ENCODE measurements at regions not wholly inside any gene's neighbourhood (a gene's known extent, or its start where the extent isn't known, plus 50 kb on each side); places are given as distances from the start of the nearest gene placed in this dataset.

DNA sequence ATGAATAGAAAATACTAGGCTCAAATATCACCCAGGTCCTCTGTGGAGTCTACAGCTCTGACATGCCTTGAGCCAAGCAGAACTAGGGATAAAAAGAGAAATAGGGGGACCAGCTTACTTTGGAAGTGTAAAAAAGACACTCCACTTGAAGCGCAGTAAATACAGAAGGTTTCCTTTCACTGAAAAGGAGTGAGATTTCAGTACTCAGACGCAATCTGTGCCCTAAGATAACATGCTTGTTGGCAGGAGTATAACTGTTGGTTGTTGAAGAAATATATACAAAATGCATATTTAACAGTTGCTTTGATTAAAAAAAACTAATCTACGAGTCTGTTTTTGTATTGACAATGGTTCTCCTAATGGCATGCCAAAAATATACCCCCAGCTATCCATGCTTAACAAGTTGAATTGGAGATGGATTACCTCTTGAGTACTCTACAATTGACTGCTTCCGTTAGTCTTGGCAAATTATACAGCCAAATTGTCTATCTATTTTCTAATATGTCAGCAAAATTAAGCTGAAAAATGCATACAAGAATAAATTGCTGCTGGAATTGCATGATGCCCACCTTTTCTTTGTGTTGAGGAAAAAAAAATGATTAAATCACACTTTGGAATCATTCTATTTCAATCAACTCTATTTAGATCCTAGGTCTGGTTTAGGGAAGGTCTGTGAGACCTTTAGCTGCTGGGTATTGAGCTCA is 91.6 kb downstream of the FAT3 start:
- intact Hi-C loops (cut with micrococcal nuclease) = no loop called here
- DNase-seq = no peak
- ATAC-seq = no peak

DNA sequence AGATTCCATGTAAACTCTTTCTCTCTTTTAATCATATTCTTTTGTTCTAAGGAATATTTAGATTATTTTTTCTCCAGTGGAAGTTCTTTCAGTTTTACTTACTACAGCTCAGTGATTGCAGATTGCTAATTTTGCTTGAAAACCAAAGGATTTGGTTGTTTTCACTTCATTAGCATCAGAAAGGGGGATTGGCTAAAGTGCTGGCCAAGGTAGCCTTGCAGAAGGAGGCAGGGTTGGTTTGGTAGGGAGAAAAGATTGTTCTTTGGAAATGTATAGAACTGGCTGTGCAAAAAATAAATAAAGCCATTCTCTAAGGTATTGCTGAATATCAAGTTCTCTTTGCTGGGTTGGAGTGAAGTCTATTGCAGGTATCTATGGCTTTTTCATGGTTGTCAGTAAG is 92.6 kb downstream of the FAT3 start:
- DNase-seq (no peak), ATAC-seq (no peak)
- intact Hi-C loops (cut with micrococcal nuclease) = no loop called here

DNA sequence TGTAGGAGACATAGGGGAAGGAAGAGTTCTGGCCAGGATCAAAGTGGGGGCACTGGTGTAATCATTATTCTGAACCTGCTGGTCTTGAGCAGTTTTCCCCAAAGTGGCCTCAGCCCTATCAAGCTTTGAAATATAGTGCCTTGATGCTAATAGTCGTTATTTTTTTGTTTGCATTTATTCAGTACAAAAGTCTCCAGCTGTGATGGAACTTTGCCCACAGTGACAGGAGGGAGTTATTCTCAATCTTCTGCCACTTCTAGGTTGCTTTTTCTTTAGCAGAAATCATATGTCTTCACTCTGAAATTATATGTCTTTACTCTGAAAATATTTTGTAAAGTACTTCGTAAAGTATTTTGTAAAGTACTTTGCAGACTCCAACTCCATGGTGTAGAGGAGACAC is 93.1 kb downstream of the FAT3 start:
- ATAC-seq (no peak), DNase-seq (no peak)
- intact Hi-C loops (cut with micrococcal nuclease) = no loop called here

GRCh38 chr11:92322225-92322624 is 97.6 kb downstream of the FAT3 start:
- ATAC-seq = no peak
- DNase-seq = no peak
- intact Hi-C loops (cut with micrococcal nuclease) = no loop called here

DNA sequence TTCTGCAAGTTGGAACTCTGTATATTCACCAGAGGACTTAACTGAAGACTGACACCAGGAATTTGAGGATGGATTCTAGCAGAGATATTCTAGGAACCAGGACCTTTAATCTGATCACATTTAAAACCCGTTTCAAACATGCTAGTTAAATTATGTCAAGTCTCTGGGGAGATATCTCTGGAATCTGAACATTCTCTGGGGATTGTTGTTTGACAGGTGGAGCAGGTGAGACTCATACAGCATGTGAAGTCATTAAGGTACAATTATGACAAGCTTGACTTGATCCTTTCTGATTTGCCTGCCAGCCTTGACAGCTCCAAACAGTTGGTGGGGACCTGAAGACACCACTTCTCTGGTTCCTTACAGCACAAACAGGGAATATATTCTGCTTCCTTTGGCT is 100.3 kb downstream of the FAT3 start:
- ATAC-seq (no peak), DNase-seq (no peak)
- intact Hi-C loops (cut with micrococcal nuclease) = no loop called here

DNA sequence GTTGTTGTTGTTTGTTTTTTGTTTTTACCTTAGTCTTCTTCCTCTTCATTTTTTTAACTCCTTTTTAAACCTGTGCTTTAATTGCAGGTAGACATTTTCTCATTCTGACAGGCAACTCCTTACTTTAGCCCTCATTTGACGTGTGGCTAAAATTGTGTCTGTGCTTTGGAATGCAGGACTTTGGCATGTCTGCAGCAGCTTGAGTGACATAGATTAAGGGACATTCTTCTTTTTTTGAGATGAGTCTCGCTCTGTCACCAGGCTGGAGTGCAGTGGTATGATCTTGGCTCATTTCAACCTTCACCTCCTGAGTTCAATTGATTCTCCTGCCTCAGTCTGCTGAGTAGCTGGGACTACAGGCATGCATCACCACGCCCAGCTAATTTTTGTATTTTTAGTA is 100.8 kb downstream of the FAT3 start:
- no peak for ATAC-seq
- DNase-seq = no peak
- intact Hi-C loops (cut with micrococcal nuclease) = no loop called here

DNA sequence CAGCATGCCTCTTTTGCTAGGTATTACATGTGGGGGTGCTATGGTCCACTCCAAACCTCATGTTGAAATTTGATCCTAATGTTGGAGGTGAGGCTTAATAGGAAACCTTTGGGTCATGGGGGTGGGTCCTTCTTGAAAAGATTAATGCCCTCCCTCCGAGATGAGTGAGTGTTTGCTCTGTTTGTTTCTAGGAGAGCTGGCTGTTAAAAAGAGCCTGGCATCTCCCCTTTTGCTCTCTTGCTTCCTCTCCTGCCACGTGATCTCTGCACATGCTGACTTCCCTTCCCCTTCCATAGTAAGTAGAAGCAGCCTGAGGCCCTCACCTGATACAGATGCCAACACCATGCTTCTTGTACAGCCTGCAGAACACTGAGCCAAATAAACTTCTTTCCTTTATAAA is 104.5 kb downstream of the FAT3 start:
- no peak for ATAC-seq
- intact Hi-C loops (cut with micrococcal nuclease) = no loop called here
- DNase-seq = no peak

GRCh38 chr11:92329646-92330045 is 105.0 kb downstream of the FAT3 start:
- DNase-seq (no peak), ATAC-seq (no peak)
- intact Hi-C loops (cut with micrococcal nuclease) = no loop called here

GRCh38 chr11:92330114-92330513 is 105.5 kb downstream of the FAT3 start:
- intact Hi-C loops (cut with micrococcal nuclease) = no loop called here
- ATAC-seq = no peak

GRCh38 chr11:92332986-92333385 is 108.4 kb downstream of the FAT3 start:
- DNase-seq = no peak
- intact Hi-C loops (cut with micrococcal nuclease) = no loop called here
- no peak for ATAC-seq

More at GRCh38 chr11:92330114-92330513, 105.5 kb downstream of the FAT3 start:
- no peak for DNase-seq

- ATAC-seq (no peak), DNase-seq (no peak)
- intact Hi-C loops (cut with micrococcal nuclease) = no loop called here
These were observed 116.2 kb downstream of the FAT3 start for GRCh38 chr11:92340839-92341238.

GRCh38 chr11:92342034-92342720 is 117.6 kb downstream of the FAT3 start:
- intact Hi-C loops (cut with micrococcal nuclease) = no loop called here
- ATAC-seq (no peak), DNase-seq (no peak)

GRCh38 chr11:92342886-92343285 is 118.3 kb downstream of the FAT3 start:
- intact Hi-C loops (cut with micrococcal nuclease) = no loop called here
- no peak for DNase-seq
- ATAC-seq = no peak

- intact Hi-C loops (cut with micrococcal nuclease) = no loop called here
- ATAC-seq = no peak
- no peak for DNase-seq
These were observed 121.6 kb downstream of the FAT3 start for GRCh38 chr11:92346220-92346619.

- no peak for ATAC-seq
These were observed 122.8 kb downstream of the FAT3 start for GRCh38 chr11:92347454-92347853.

DNA sequence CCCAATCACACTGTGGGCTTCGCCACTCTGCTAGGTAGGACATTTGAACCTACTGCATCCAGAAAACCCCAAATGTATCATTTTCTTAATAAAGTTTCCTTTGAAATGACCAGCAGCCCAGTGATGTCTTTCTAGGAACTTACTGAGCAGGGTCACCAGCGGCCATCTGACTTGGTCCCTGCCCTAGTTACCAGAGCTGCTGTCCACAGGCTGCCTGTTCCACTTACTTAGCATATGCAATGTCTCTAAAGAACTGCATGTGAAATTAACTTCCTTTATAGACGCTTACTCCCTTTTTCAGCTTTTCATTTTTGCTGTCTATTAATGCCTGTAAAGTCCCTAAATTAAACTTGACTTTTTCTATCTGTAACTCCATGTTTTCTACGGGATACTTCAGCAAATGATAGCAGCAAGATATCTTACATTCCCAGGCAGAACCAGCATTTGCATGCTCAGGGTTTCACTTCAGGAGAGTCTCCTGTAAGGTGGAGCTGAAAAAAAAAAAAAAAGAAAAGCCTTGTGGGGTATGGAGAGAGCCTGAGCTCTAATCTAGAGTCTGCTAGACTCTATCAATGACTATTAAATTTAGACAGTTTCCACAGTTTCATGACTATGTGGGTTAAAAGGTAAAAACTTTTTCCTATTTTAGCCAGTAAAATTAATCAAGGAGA is 125.0 kb downstream of the FAT3 start:
- intact Hi-C loops (cut with micrococcal nuclease) = no loop called here
- no peak for DNase-seq
- no peak for ATAC-seq

More at GRCh38 chr11:92347454-92347853, 122.8 kb downstream of the FAT3 start:
- DNase-seq = no peak
- intact Hi-C loops (cut with micrococcal nuclease) = no loop called here

GRCh38 chr11:92357344-92357743 is 132.7 kb downstream of the FAT3 start:
- intact Hi-C loops (cut with micrococcal nuclease) = no loop called here
- no peak for DNase-seq
- ATAC-seq = no peak

GRCh38 chr11:92357841-92358240 is 133.2 kb downstream of the FAT3 start:
- intact Hi-C loops (cut with micrococcal nuclease) = no loop called here
- no peak for ATAC-seq
- no peak for DNase-seq

GRCh38 chr11:92361551-92361950 is 136.9 kb downstream of the FAT3 start:
- intact Hi-C loops (cut with micrococcal nuclease) = no loop called here
- ATAC-seq (no peak), DNase-seq (no peak)

DNA sequence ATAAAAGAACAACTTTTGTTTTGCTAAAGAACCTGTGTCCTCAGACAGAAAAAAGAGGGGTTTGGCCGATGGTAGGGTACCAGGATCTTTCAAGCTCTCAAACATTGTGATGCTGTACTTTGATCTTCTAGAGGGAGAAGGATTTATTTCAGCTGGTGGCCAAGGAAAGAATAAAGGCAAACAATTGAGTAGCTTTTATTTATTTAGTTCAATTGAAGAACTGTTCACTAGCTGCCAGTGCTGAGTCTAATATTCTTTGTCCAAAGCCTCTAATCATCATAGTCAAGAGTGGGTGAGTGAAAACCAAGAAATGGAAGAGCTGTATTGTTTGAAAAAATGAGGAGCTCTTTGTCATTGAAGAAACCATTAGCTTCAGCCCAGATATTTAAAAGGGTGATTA is 138.4 kb downstream of the FAT3 start:
- ATAC-seq = no peak
- no peak for DNase-seq
- intact Hi-C loops (cut with micrococcal nuclease) = no loop called here

GRCh38 chr11:92364177-92364576 is 139.6 kb downstream of the FAT3 start:
- intact Hi-C loops (cut with micrococcal nuclease) = no loop called here
- DNase-seq (no peak), ATAC-seq (no peak)
